GM23338 (cell line): ENCODE measurements at regions not wholly inside any gene's neighbourhood (a gene's known extent, or its start where the extent isn't known, plus 50 kb on each side); places are given as distances from the start of the nearest gene placed in this dataset.

ENCODE experiments used
- ATAC-seq: fragments of 200-7000 bp; cut with Tn5 transposase; 3 replicates; pipeline ENCODE4 v1.9.1; 2020
- DNase-seq: peaks from one replicate; pipeline ENCODE4 v3.0.0-alpha.2; 2015; ENCODE audit warnings: low spot score
- H2AFZ ChIP-seq: fragments of 200-600 bp; sonication (generic); 2 replicates; pipeline ENCODE4 v1.8.0; 2016; ENCODE audit warnings: antibody characterized with exemption, mild to moderate bottlenecking, moderate library complexity
- H3F3A ChIP-seq: fragments of 200-600 bp; sonication (generic); replicated peaks from 2 replicates; pipeline ENCODE4 v1.8.0; 2017; ENCODE audit warnings: antibody characterized with exemption, mixed run types, low read depth
- H3K27ac ChIP-seq: fragments of 200-600 bp; sonication (generic); 2 replicates; pipeline ENCODE4 v1.6.1; 2016; ENCODE audit warnings: low read depth
- H3K27me3 ChIP-seq: fragments of 200-600 bp; sonication (generic); 2 replicates; pipeline ENCODE4 v1.8.0; 2016; ENCODE audit warnings: mild to moderate bottlenecking, mixed run types, moderate library complexity; ENCODE audit not compliant: insufficient read depth
- H3K36me3 ChIP-seq: fragments of 200-600 bp; sonication (generic); 2 replicates; pipeline ENCODE4 v1.8.0; 2016; ENCODE audit warnings: mild to moderate bottlenecking; ENCODE audit not compliant: insufficient read depth
- H3K4me1 ChIP-seq: fragments of 200-600 bp; sonication (generic); 2 replicates; pipeline ENCODE4 v1.8.0; 2016; ENCODE audit warnings: mild to moderate bottlenecking, moderate library complexity; ENCODE audit not compliant: insufficient read depth
- H3K4me2 ChIP-seq: fragments of 200-600 bp; sonication (generic); 2 replicates; pipeline ENCODE4 v1.7.1; 2017; ENCODE audit warnings: mixed run types
- H3K4me3 ChIP-seq: fragments of 200-600 bp; sonication (generic); 2 replicates; pipeline ENCODE4 v1.6.1; 2016; ENCODE audit warnings: mixed run types
- H3K79me2 ChIP-seq: fragments of 200-600 bp; sonication (generic); replicated peaks from 2 replicates; pipeline ENCODE4 v1.8.0; 2017; ENCODE audit warnings: mild to moderate bottlenecking; ENCODE audit not compliant: insufficient read depth
- H3K9me2 ChIP-seq: fragments of 200-600 bp; sonication (generic); 2 replicates; pipeline ENCODE4 v1.8.0; 2017; ENCODE audit not compliant: insufficient read depth
- H4K20me1 ChIP-seq: fragments of 200-600 bp; sonication (generic); replicated peaks from 2 replicates; pipeline ENCODE4 v1.8.0; 2017; ENCODE audit warnings: mild to moderate bottlenecking; ENCODE audit not compliant: insufficient read depth
- H3K27ac Mint-ChIP-seq: 2 replicates; pipeline ENCODE4 v1.8.0; 2020; ENCODE audit warnings: inconsistent platforms, mild to moderate bottlenecking, moderate library complexity, mixed read lengths
- H3K27me3 Mint-ChIP-seq: 3 replicates; pipeline ENCODE4 v1.8.0; 2022; ENCODE audit warnings: low read depth, mild to moderate bottlenecking, moderate library complexity, mixed read lengths, inconsistent platforms; ENCODE audit not compliant: insufficient read depth, poor library complexity
- H3K36me3 Mint-ChIP-seq: 3 replicates; pipeline ENCODE4 v1.8.0; 2021; ENCODE audit warnings: low read depth, mild to moderate bottlenecking, inconsistent platforms, moderate library complexity, mixed read lengths
- H3K4me1 Mint-ChIP-seq: 3 replicates; pipeline ENCODE4 v1.8.0; 2020; ENCODE audit warnings: mild to moderate bottlenecking, inconsistent platforms, mixed read lengths
- H3K4me3 Mint-ChIP-seq: 3 replicates; pipeline ENCODE4 v1.8.0; 2021; ENCODE audit warnings: moderate library complexity, mild to moderate bottlenecking, inconsistent platforms, mixed read lengths
- H3K9me3 Mint-ChIP-seq: 3 replicates; pipeline ENCODE4 v1.8.0; 2020; ENCODE audit warnings: moderate library complexity, mild to moderate bottlenecking, inconsistent platforms, mixed read lengths
- CREB1 ChIP-seq: fragments of 250-450 bp; sonication (Bioruptor Pico); IDR thresholded peaks from 2 replicates; pipeline ENCODE4 v1.5.0; 2020; ENCODE audit warnings: low read depth, mild to moderate bottlenecking, moderate library complexity
- EZH2 ChIP-seq: fragments of 200-600 bp; sonication (generic); IDR thresholded peaks from one replicate; pipeline ENCODE4 v1.8.0; 2017; ENCODE audit warnings: antibody characterized with exemption, mild to moderate bottlenecking, low read depth; ENCODE audit not compliant: unreplicated experiment
- EZH2phosphoT487 ChIP-seq: fragments of 200-600 bp; sonication (generic); IDR thresholded peaks from one replicate; pipeline ENCODE4 v1.8.1; 2018; ENCODE audit warnings: antibody characterized with exemption; ENCODE audit not compliant: unreplicated experiment
- JUNB ChIP-seq: IDR thresholded peaks from one replicate; pipeline ENCODE4 v1.6.1; 2016; ENCODE audit warnings: antibody characterized with exemption; ENCODE audit not compliant: unreplicated experiment
- NANOG ChIP-seq: IDR thresholded peaks from 2 replicates; pipeline ENCODE4 v1.6.1; 2016; ENCODE audit warnings: antibody characterized with exemption, borderline replicate concordance
- POLR2AphosphoS5 ChIP-seq: IDR thresholded peaks from 2 replicates; pipeline ENCODE4 v1.6.1; 2016; ENCODE audit warnings: antibody characterized with exemption, low read depth
- REST ChIP-seq: IDR thresholded peaks from one replicate; pipeline ENCODE4 v1.6.1; 2018; ENCODE audit warnings: antibody characterized with exemption; ENCODE audit not compliant: unreplicated experiment
- STAT1 ChIP-seq: IDR thresholded peaks from one replicate; pipeline ENCODE4 v1.6.1; 2016; ENCODE audit warnings: antibody characterized with exemption; ENCODE audit not compliant: unreplicated experiment
- ZNF114 ChIP-seq: fragments of 250-450 bp; sonication (Bioruptor Pico); IDR thresholded peaks from 2 replicates; pipeline ENCODE4 v1.5.0; 2020; ENCODE audit warnings: mild to moderate bottlenecking, moderate library complexity
- ZNF331 ChIP-seq: fragments of 250-450 bp; sonication (Bioruptor Pico); IDR thresholded peaks from 2 replicates; pipeline ENCODE4 v1.5.0; 2020; ENCODE audit warnings: low read depth, mild to moderate bottlenecking, moderate library complexity
- ZNF462 ChIP-seq: fragments of 250-450 bp; sonication (Bioruptor Pico); IDR thresholded peaks from 2 replicates; pipeline ENCODE4 v1.5.0; 2020; ENCODE audit warnings: mild to moderate bottlenecking, moderate library complexity

- H3K27me3 Mint-ChIP-seq: no peaks in the 10 kb centered on the region
- H3K27me3 ChIP-seq: no peaks in the 10 kb centered on the region
- no peak overlapping the region for H3K27ac Mint-ChIP-seq
- no peaks in the 10 kb centered on the region; the same call in 1 of the 2 replicates for H4K20me1 ChIP-seq
- peaks cover 38% of the 10 kb centered on the region for H3K79me2 ChIP-seq
- H2AFZ ChIP-seq: no peak overlapping the region
- peaks cover 73% of the 10 kb centered on the region for H3K36me3 Mint-ChIP-seq
- peaks cover 10% of the 10 kb centered on the region for H3K9me3 Mint-ChIP-seq
- no peaks in the 10 kb centered on the region for H3K4me1 Mint-ChIP-seq
- H3K4me3 ChIP-seq: no peak overlapping the region
- TF ChIP-seq ZNF331 (CRISPR knock-in tag): no peak
- no peak for TF ChIP-seq ZNF462 (CRISPR knock-in tag)
- TF ChIP-seq POLR2AphosphoS5: no peak
- TF ChIP-seq NANOG: no peak
- no peak for TF ChIP-seq EZH2phosphoT487
- no peak for TF ChIP-seq JUNB
- no peak for TF ChIP-seq REST
- TF ChIP-seq EZH2: no peak
- TF ChIP-seq CREB1 (CRISPR knock-in tag): no peak
- no peak for TF ChIP-seq STAT1
- no peak for TF ChIP-seq ZNF114
- no peaks in the 10 kb centered on the region for H3F3A ChIP-seq
- ATAC-seq: no peak
- DNase-seq: no peak
- H3K4me3 Mint-ChIP-seq: no peak overlapping the region
- no peak overlapping the region for H3K4me2 ChIP-seq
- H3K4me1 ChIP-seq: no peaks in the 10 kb centered on the region
- H3K9me2 ChIP-seq: no peaks in the 10 kb centered on the region
- H3K27ac ChIP-seq: no peak overlapping the region
- peaks cover 8% of the 10 kb centered on the region; the same call in 1 of the 2 replicates for H3K36me3 ChIP-seq
These were observed 210.0 kb upstream of the STK26 start for GRCh38 chrX:131812847-131813825.
